ENCODE measurements at regions not wholly inside any gene's neighbourhood (a gene's known extent, or its start where the extent isn't known, plus 50 kb on each side); places are given as distances from the start of the nearest gene placed in this dataset.
"Not testable (repeated sequence)": the region's sequence is repeated elsewhere in the genome, so short reads cannot be mapped to it uniquely, and the experiment has no call there.

DNA sequence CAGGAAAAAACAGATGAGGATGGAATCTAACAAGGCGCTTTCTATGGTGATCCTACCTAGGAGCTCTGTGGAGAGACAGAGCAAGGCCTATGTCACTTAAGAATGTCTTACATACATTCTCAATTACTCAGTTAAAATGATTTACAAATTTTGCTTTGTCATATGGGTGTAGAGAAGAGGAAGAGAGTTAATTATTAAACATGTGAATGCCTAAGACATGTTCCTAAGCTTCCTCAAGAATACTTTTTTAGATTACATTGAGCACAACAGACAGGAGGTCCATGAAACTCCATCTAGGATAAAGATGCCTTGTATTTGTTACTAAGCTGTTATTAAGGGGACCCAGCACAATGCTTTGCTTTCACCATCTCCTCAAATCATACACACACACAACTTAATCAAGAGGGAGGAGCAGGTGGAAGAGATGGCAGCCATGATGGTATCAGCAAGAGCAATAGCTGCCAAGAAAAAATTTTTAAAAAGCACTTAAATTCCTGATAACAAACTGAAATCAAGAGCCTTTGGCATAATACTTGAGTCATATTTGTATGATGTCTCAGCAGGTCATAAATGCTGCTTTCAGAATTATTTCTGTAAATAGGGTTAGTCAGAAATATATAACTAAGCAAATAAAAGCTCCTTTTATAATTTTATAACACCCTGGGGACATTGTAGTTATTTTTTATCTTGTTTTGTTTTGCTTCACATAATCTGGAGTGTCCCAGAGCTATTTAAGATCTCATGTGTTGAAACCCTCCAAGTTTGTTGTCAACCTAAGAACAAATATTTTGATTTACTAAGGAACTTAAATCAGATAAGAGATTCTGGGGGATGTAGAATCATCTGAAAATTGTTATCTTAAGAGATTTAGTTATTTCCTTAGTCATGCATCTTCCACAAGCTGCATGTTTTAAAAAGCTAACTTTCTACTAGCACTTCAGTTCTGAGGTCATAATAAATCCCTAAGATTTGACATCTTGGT is 70.0 kb upstream of the CD2AP start:
- no peak for DNase-seq

DNA sequence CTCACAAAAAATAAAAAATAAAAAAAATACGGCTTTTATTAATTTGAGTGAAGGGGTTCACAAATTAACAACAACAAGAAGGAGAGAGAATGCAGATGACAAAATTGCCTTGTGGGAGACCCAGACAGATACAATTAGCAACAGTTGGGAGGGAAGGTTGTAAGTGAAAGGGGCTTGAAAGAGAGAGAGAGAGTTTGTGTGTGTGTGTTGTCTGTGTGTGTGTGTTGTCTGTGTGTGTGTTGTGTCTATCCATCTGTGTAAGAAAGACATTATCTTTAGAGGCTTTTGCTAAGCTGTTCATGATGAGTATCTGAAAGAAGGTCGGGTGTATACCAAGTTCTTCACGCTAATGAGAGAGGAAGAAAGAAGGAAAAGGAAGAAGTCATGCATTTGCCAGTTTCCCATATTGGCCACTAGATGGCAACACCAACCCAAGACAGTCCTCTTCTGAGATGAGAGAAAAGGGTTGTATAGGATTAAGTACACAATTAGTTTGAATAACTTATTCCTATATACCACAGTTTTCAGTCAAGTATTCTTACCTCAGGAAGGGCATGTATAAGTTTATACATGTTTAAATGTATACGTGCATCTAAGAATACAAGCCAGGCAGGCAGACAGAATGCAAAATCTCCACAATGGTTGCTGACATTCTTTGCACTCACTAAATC is 63.7 kb upstream of the CD2AP start:
- peak in 1 of 2 experiments; percentile 24 for DNase-seq

DNA sequence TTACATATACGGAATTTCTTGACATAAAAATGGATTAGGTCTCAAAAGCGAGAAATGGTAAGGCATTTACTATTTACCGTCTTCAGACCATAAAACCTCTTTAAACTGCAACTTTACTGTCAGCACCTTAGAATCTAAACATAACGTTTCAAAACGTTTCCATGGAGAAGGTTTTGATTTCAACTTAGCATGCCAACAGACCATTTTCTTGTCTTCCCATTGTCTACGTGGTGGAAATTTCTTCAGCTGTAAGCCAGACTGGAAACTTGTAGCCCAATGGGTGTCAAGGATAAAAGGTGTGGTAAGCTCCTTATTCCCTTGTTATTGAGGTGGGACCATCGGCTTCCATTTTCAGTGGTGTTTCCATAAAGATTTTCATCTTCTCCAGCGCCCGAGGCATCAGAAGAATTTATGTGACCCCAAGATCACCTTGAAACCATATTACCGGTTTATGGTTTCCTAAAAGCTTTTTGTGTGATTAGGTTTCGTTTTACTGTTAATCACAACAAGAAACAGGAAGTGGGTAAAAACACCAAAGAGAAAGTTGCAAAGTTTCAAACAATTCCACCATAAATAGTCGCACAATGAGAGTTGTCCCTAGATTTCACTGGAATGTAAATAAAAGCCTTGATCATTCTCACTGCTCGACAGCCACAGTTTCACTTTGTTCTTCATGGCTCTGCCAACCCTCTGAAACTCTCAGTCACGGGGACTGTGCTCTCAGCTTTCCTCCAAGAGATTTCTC is 63.0 kb upstream of the CD2AP start:
- no peak for DNase-seq

DNA sequence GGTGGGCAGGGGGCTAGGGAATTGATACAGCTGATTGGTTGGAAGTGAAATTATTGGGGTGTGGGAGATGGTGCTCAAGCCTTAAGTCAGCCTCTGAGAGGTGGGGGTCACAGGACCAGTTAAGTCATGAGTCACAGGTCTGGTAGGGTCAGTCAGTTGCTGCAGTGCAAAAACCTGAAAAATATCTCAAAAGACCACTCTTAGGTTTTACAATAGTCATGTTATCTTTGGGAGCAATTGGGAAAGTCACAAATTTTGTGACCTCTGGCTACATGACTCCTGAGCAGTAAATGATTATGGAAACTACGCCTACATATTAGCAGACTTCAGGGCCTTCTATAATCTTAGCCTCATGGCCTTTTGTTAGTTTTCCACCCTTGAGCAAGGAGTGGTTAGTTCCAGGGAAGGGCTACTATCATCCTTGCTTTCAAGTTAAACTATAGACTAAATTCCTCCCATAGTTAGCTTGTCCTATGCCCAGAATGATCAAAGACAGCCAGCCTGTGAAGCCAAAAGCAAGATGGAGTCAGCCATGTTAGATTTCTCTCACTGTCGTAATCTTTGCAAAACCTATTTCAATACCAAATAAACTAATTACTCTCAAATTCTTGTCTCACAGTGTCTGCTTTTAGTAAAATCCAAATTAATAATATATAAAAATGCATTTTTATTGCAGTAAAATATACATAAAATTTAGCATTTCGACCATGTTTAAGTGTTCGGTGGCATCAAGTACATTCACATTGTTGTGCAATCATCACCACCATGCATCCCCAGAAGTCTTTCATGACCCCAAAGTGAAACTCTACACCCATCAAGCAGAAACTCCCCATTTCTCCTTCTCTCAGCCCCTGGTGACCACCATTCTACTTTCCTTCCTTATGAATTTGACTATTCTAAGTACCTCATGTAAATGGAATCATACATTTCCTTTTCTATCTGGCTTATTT is 60.9 kb upstream of the CD2AP start:
- no peak for DNase-seq

DNA sequence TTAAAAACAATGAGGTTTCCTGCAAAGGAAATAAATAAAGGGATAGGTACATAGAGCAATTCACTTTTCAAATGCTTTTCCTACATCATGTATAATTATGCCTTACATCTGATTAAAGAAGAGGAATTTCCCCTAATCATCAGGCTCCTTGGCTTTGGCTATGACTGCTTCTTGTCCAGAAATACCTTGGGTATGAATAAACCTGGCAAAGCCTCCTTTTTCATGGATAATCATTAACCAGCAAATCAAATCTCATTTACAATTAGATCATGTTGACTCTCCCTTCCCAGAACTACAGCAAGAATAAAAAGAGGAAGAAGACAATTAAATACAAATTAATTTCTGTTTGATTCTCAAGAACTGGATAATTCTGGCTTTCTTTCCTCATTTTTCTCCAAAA is 58.0 kb upstream of the CD2AP start:
- DNase-seq, result no peak

DNA sequence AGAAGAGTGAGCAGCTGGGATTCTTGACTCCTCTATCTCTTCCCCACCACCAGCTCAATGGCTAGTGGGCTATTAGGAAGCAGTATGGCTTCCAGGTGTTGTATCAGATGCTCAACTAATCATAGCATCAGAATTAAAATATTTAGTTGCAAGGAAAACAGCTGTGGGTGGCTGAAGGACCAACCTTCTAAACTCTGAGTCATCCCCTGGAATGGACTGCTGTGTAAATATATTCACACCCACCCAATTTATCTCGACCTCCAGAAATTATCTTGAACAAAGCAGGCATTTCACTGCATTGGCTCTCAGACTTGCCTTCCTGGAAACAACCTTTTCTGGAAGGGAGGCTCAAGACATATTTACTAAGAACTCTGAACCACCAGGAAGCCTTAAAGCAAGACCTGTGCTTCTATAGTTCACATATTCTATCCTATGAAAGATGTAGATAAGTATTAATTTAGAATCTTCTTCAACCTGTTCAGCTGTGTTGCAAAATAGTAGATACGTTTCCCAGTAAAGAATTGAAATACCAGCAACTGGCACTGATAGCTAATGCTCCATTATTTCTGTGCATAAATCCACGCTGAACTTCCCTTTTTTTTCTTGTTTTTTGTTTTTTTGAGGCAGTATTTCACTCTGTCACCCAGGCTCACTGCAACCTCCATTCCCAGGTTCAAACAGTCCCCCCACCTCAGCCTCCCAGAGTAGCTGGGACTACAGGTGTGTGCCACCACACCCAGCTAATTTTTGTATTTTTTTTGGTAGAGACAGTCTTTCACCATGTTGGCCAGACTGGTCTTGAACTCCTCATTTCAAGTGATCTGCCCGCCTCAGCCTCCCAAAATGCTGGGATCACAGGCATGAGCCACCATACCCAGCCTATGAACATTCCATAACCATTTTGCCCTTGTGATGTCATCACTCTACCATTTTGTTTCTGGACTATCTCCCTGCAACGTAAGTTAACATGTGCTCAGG is 56.9 kb upstream of the CD2AP start:
- DNase-seq, result no peak

DNA sequence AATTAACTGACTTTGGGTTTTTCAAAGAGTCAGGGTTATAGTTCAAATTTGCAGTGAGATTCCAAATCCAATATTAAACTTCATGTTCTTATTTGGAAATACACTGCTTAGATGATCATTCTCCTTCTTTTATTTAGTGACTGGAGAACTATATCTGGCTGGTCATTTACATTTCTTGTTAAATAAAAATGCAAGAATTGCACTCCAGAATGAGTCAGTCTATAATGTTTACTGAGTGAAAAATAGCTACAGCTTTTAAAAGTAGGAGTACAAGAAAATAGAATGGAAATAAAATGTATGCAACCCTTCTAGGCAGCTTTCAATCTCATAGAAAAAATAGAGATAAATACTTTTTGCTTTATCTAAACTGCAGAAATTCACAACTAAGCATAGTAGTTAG is 54.5 kb upstream of the CD2AP start:
- DNase-seq, result no peak

DNA sequence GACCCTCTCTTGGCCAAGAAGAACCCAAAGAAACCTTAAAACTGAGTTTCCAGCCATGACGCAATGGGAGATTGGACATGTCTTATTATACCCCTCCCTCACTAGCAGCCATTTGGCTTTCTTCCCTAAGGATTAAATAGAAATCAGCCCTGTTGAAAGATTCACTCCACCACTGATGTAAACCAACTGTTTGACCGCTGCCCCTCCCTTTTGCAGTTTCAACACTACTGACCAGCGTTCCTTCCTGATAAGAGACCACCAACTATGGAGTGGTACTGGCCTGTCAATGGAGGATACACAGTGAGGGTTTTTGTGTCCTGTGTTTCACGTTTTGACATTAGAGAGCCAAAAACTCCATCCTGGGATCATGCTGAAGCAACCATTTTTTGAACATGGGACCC is 53.2 kb upstream of the CD2AP start:
- no peak for DNase-seq

DNA sequence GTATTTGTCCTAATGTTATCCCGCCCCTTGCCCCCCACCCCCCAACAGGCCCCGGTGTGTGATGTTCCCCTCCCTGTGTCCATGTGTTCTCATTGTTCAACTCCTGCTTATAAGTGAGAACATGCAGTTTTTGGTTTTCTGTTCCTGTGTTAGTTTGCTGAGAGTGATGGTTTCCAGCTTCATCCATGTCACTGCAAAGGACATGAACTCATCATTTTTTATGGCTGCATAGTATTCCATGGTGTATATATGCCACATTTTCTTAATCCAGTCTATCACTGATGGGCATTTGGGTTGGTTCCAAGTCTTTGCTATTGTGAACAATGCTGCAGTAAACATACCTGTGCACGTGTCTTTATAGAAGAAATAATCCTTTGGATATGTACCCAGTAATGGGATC is 51.9 kb upstream of the CD2AP start:
- DNase-seq, result not testable (repeated sequence)

DNA sequence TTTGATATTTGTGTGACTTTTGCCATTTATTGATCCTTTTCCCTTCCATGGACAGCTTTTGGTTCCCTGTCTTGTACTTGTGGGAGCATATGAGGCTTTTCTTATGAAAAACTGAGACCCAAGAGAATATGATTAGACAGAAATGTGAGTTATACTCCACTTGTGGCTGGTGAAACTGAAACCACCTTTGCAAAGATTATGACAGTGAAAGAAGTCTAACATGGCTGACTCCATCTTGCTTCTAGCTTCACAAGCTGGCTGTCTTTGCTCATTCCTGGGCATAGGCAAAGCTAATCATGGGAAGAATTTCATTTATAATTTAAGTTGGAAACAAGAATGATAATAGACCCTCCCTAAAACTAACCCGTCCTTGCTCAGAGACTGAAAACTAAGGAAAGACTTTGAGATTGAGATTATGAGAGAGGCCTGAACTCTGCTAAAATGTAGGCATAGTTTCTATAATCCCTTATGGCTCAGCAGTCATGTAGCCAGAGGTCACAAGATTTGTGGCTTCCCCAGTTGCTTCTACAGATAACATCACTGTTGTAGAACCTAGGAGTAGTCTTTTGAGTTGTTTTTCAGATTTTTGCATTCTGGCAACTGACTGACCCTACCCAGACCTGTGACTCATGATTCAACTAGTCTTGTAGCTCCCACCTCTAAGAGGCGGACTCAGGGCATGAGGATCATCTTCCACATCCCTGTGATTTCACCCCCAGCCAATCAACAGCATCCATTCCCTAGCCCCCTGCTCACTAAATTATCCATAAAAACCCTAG is 50.9 kb upstream of the CD2AP start:
- DNase-seq, result no peak

DNA sequence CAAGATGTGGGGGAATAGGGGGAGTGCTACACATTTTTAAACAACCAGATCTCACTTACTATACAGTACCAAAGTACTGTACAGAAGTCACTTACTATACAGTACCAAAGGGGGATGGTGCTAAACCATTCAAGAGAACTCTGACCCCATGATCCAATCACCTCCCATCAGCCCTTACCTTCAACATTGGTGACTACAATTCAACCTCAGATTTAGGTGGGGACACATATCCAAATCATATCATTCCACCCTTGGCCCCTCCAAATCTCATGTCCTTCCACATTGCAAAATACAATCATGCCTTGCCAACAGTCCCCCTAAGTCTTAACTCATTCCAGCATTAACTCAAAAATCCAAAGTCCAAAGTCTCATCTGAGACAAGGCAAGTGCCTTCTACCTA is 49.9 kb upstream of the CD2AP start:
- DNase-seq, result no peak
